Endodermal cell (in vitro differentiated cells): ENCODE measurements at regions not wholly inside any gene's neighbourhood (a gene's known extent, or its start where the extent isn't known, plus 50 kb on each side); places are given as distances from the start of the nearest gene placed in this dataset.

Experiments used
- DNase-seq: peaks from one replicate; pipeline ENCODE4 v3.0.0-alpha.2; 2017
- H3K27ac ChIP-seq: 2 replicates; pipeline ENCODE4 v1.5.1; 2013; ENCODE audit warnings: mild to moderate bottlenecking, low read depth, low read length, moderate library complexity
- H3K27me3 ChIP-seq: 2 replicates; pipeline ENCODE4 v1.6.1; 2013; ENCODE audit warnings: mild to moderate bottlenecking, low read length, moderate library complexity; ENCODE audit not compliant: insufficient read depth, control insufficient read depth, poor library complexity, severe bottlenecking
- H3K36me3 ChIP-seq: 2 replicates; pipeline ENCODE4 v1.7.0; 2013; ENCODE audit warnings: mild to moderate bottlenecking, low read length, moderate library complexity; ENCODE audit not compliant: control insufficient read depth, insufficient read depth
- H3K4me1 ChIP-seq: one replicate; pipeline ENCODE4 v1.7.0; 2013; ENCODE audit warnings: low read length; ENCODE audit not compliant: control insufficient read depth, insufficient read depth
- H3K4me3 ChIP-seq: 2 replicates; pipeline ENCODE4 v1.5.1; 2013; ENCODE audit warnings: mild to moderate bottlenecking, low read length, moderate library complexity
- H3K9ac ChIP-seq: 2 replicates; pipeline ENCODE4 v1.6.1; 2013; ENCODE audit warnings: mild to moderate bottlenecking, low read length, moderate library complexity; ENCODE audit not compliant: poor library complexity, severe bottlenecking; ENCODE audit errors: extremely low read depth
- H3K9me3 ChIP-seq: 2 replicates; pipeline ENCODE4 v1.6.1; 2013; ENCODE audit warnings: mild to moderate bottlenecking, low read length, moderate library complexity; ENCODE audit not compliant: control insufficient read depth
- H3K27ac Mint-ChIP-seq: 2 replicates; pipeline ENCODE4 v1.8.0; 2020; ENCODE audit warnings: mixed read lengths
- H3K27me3 Mint-ChIP-seq: 2 replicates; pipeline ENCODE4 v1.8.0; 2021; ENCODE audit warnings: mild to moderate bottlenecking, mixed read lengths; ENCODE audit not compliant: insufficient read depth
- H3K36me3 Mint-ChIP-seq: 2 replicates; pipeline ENCODE4 v1.8.0; 2020; ENCODE audit warnings: low read depth, mixed read lengths
- H3K4me1 Mint-ChIP-seq: 2 replicates; pipeline ENCODE4 v1.8.0; 2020; ENCODE audit warnings: mixed read lengths
- H3K4me3 Mint-ChIP-seq: 2 replicates; pipeline ENCODE4 v1.8.0; 2020; ENCODE audit warnings: mild to moderate bottlenecking, moderate library complexity, mixed read lengths
- H3K9me3 Mint-ChIP-seq: 2 replicates; pipeline ENCODE4 v1.8.0; 2020; ENCODE audit warnings: mild to moderate bottlenecking, mixed read lengths
- CTCF ChIP-seq: fragments of 200-600 bp; sonication (generic); conservative IDR thresholded peaks from 2 replicates; pipeline ENCODE4 v1.5.0; 2021; ENCODE audit warnings: antibody characterized with exemption, mild to moderate bottlenecking
- WGBS, 2 experiments: methylation state at CpG; one replicate each; pipeline versions ENCODE4 v1.1.5 to v1.1.7; 2013; ENCODE audit warnings: missing lambda C conversion rate in 2 of 2, mixed read lengths in 1 of 2; ENCODE audit not compliant: insufficient coverage in 1 of 2, insufficient read length in 1 of 2; 5-methylcytosine and 5-hydroxymethylcytosine counted together

- Histone ChIP-seq H3K4me1 (no peaks in the 10 kb centered on the region), H3K9ac (no peak overlapping the region), H3K9me3 (no peaks in the 10 kb centered on the region), H3K27me3 (no peaks in the 10 kb centered on the region), H3K4me3 (no peak overlapping the region), H3K27ac (no peak overlapping the region), H3K36me3 (no peaks in the 10 kb centered on the region)
- no peaks in the 10 kb centered on the region for H3K36me3 Mint-ChIP-seq
- WGBS, 2 experiments = 88 to 94% methylated on average over 1 of the region's 1 CpG
- no peak for TF ChIP-seq CTCF
- no peak for DNase-seq
- H3K27me3 Mint-ChIP-seq = no peaks in the 10 kb centered on the region
- no peaks in the 10 kb centered on the region for H3K9me3 Mint-ChIP-seq
- H3K4me1 Mint-ChIP-seq = peaks cover 5% of the 10 kb centered on the region
- no peak overlapping the region for H3K4me3 Mint-ChIP-seq
- H3K27ac Mint-ChIP-seq = no peak overlapping the region
Observed at GRCh38 chr2:146666340-146666739, 1178.5 kb upstream of the ACVR2A start.

GRCh38 chr2:146665800-146666199 lies 1179.0 kb upstream of the ACVR2A start:
- Histone ChIP-seq H3K9ac (no peak overlapping the region), H3K9me3 (no peaks in the 10 kb centered on the region), H3K36me3 (no peaks in the 10 kb centered on the region), H3K27ac (no peak overlapping the region), H3K4me1 (no peaks in the 10 kb centered on the region), H3K27me3 (no peaks in the 10 kb centered on the region), H3K4me3 (no peak overlapping the region)
- DNase-seq = no peak
- Mint-ChIP-seq H3K4me3 (no peak overlapping the region), H3K36me3 (no peaks in the 10 kb centered on the region), H3K27me3 (no peaks in the 10 kb centered on the region), H3K9me3 (no peaks in the 10 kb centered on the region), H3K27ac (no peak overlapping the region), H3K4me1 (peaks cover 10% of the 10 kb centered on the region)
- no peak for TF ChIP-seq CTCF

- no peak overlapping the region for H3K27ac ChIP-seq
- Mint-ChIP-seq H3K4me1 (peaks cover 11% of the 10 kb centered on the region), H3K9me3 (peaks cover 13% of the 10 kb centered on the region), H3K27me3 (no peaks in the 10 kb centered on the region), H3K27ac (no peak overlapping the region), H3K36me3 (peaks cover 11% of the 10 kb centered on the region), H3K4me3 (no peak overlapping the region)
- peak; percentile 91 for TF ChIP-seq CTCF
- peaks cover 9% of the 10 kb centered on the region for H3K9me3 ChIP-seq
- H3K4me3 ChIP-seq = no peak overlapping the region
- H3K36me3 ChIP-seq = no peaks in the 10 kb centered on the region
- no peak for DNase-seq
- H3K4me1 ChIP-seq = no peaks in the 10 kb centered on the region
- no peak overlapping the region for H3K9ac ChIP-seq
- H3K27me3 ChIP-seq = no peaks in the 10 kb centered on the region
Observed at GRCh38 chr2:146661473-146662096, 1183.2 kb upstream of the ACVR2A start.
